ENCODE measurements at regions not wholly inside any gene's neighbourhood (a gene's known extent, or its start where the extent isn't known, plus 50 kb on each side); places are given as distances from the start of the nearest gene placed in this dataset.

- no peak for TF ChIP-seq ZNF572 (CRISPR knock-in tag; IDR thresholded peaks at IDR 0.05)
- no peak for TF ChIP-seq POLR2A (IDR thresholded peaks at IDR 0.05; ENCODE audit: insufficient read depth in 1 of 2, low read depth in 2 of 2, low read length in 2 of 2)
- no peak for TF ChIP-seq ZSCAN29 (CRISPR knock-in tag; conservative IDR thresholded peaks at IDR 0.05)
- TF ChIP-seq NFKB2 (CRISPR knock-in tag; IDR thresholded peaks at IDR 0.05; ENCODE audit: borderline replicate concordance): no peak
- TF ChIP-seq BRF2 (CRISPR knock-in tag; IDR thresholded peaks at IDR 0.05): no peak
Measured at GRCh38 chr17:77800816-77801215, 157.7 kb upstream of the TNRC6C start.

All from HepG2 (cell line).